D721Med (cell line): ENCODE measurements at regions not wholly inside any gene's neighbourhood (a gene's known extent, or its start where the extent isn't known, plus 50 kb on each side); places are given as distances from the start of the nearest gene placed in this dataset.

ENCODE experiments used
- DNase-seq: peaks from one replicate; pipeline ENCODE4 v3.0.0; 2011; ENCODE audit warnings: low spot score; ENCODE audit not compliant: insufficient read length
- FAIRE-seq: peaks from 2 replicates; lab custom pipeline; 2011; peaks lifted over from hg19 to GRCh38; lab: Jason Lieb, UNC
- CTCF ChIP-seq: IDR thresholded peaks from 2 replicates; pipeline ENCODE4 v1.5.1; 2012; ENCODE audit warnings: mild to moderate bottlenecking, control low read depth; ENCODE audit not compliant: insufficient read depth; ENCODE audit errors: missing control alignments

DNA sequence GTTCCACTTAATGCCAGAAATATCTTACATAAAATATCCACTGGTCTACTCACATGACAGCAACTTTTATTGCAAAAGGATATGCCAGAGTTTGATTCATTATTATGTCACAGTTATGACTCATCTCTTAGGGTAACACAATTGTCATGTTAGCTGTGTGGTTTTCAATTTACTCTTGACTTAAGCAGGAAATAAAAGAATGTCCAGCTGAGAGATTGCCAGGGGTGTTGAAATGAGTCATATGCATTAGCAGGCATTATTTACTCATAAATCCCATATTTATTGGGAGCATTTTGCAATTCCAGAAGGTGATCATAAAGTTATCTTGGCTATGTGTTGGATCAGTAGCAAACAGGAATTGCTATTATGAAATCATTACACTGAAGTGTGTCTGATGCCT is 1164.6 kb upstream of the CDH18 start:
- no peak for DNase-seq
- TF ChIP-seq CTCF, result no peak
- no peak for FAIRE-seq

GRCh38 chr5:21145376-21145775 is 1157.4 kb upstream of the CDH18 start:
- TF ChIP-seq CTCF, result no peak
- no peak for DNase-seq
- FAIRE-seq, result no peak

DNA sequence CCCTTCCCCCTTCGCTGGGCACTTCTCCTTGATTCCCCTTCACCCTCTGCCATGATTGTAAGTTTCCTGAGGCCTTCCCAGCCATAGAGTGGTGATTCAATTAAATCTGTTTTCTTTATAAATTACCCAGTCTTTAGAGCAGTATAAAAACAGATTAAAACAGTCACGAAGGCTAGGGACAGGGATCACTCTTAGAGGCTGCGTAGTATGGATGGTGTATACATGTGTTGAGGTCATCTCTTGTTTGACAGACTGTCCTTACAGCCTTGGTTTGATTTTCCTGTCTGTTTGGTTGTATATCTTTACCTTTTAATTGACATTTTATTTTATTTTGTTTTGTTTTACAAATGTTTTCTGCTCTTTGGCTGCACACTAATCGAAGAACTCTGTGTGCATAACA is 1155.7 kb upstream of the CDH18 start:
- FAIRE-seq (no peak), DNase-seq (no peak)
- TF ChIP-seq CTCF, result no peak

DNA sequence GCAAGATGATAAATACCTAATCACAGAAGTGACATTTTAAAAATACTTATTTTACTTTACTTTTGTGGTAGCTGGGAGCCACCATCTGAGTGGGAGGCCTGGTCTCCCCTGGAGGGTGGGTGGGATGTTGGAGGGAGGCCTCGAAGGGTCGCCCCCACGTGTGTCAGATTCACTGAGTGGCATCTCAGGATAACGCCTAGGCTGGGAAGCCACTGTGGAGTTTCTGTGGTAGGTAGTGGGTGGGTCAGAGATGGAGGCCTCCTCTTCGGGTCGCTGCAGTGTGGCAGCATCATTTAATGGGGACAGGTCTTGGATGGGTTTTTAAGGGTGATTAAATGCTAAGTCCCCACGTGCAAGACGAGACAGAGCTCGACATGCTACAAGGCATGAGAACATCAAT is 1154.8 kb upstream of the CDH18 start:
- DNase-seq, result no peak
- TF ChIP-seq CTCF, result no peak
- no peak for FAIRE-seq

DNA sequence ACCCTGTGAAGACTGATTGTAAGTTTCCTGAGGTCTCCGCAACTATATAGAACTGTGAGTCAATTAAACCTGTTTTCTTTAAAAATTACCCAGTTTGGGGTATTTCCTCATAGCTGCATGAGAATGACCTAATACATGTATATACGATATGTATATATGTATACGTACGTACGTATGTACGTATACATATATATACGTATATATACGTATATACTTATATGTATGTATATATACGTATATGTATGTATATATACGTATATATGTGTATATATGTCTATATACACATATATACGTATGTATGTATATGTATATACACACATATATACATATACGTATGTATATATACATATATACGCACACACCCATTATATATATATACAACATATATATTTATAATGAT is 1153.0 kb upstream of the CDH18 start:
- TF ChIP-seq CTCF, result no peak
- no peak for DNase-seq
- FAIRE-seq, result no peak

- DNase-seq (no peak), FAIRE-seq (no peak)
- no peak for TF ChIP-seq CTCF
Measured at GRCh38 chr5:21126236-21126635, 1138.2 kb upstream of the CDH18 start.

GRCh38 chr5:21125238-21125983 is 1137.4 kb upstream of the CDH18 start:
- DNase-seq (no peak), FAIRE-seq (no peak)
- TF ChIP-seq CTCF, result no peak
